PC-9 (cell line): ENCODE measurements at regions not wholly inside any gene's neighbourhood (a gene's known extent, or its start where the extent isn't known, plus 50 kb on each side); places are given as distances from the start of the nearest gene placed in this dataset.

Experiments
- BruUV-seq: library from RNA; stranded (reverse); fragments of 400-500 nt; replicated peaks from 2 replicates; lab custom pipeline; 2021; lab: Mats Ljungman, UMichigan
- CTCF ChIA-PET: fragments of 300-600 bp; sonication (Branson Sonifier 250); formaldehyde crosslinking; loops from one replicate; lab custom pipeline; 2022; ENCODE audit warnings: antibody characterized with exemption; lab: Charles Lee
- POLR2A ChIA-PET: fragments of 300-600 bp; sonication (Branson Sonifier 250); formaldehyde crosslinking; loops from one replicate; lab custom pipeline; 2022; ENCODE audit warnings: antibody characterized with exemption; ENCODE audit not compliant: unreplicated experiment; lab: Charles Lee
- DNase-seq, 2 experiments: peaks; one replicate each; pipeline versions ENCODE4 v3.0.0 to v3.0.0-alpha.2; 2015 to 2022; ENCODE audit warnings: mixed read lengths in 1 of 2
- H2AFZ ChIP-seq: fragments of 200-600 bp; sonication (generic); 2 replicates; pipeline ENCODE4 v1.8.1; 2017; ENCODE audit warnings: antibody characterized with exemption
- H3F3A ChIP-seq: fragments of 200-600 bp; sonication (generic); 2 replicates; pipeline ENCODE4 v1.8.1; 2017; ENCODE audit warnings: antibody characterized with exemption, mild to moderate bottlenecking, low read depth; ENCODE audit not compliant: insufficient read depth
- H3K27ac ChIP-seq: fragments of 200-600 bp; sonication (generic); 2 replicates; pipeline ENCODE4 v1.6.1; 2016; ENCODE audit warnings: mixed run types
- H3K27me3 ChIP-seq: fragments of 200-600 bp; sonication (generic); 2 replicates; pipeline ENCODE4 v1.6.1; 2016; ENCODE audit warnings: low read depth, mixed run types; ENCODE audit not compliant: insufficient read depth
- H3K36me3 ChIP-seq: fragments of 200-600 bp; sonication (generic); 2 replicates; pipeline ENCODE4 v1.6.1; 2016; ENCODE audit warnings: low read depth, mixed run types
- H3K4me1 ChIP-seq: fragments of 200-600 bp; sonication (generic); replicated peaks from 2 replicates; pipeline ENCODE4 v1.6.1; 2016; ENCODE audit warnings: mixed run types; ENCODE audit not compliant: insufficient read depth
- H3K4me2 ChIP-seq: fragments of 200-600 bp; sonication (generic); 2 replicates; pipeline ENCODE4 v1.6.1; 2017; ENCODE audit warnings: mixed run types
- H3K4me3 ChIP-seq: fragments of 200-600 bp; sonication (generic); 2 replicates; pipeline ENCODE4 v1.6.1; 2016; ENCODE audit warnings: mixed run types
- H3K79me2 ChIP-seq: fragments of 200-600 bp; sonication (generic); 2 replicates; pipeline ENCODE4 v1.6.1; 2017; ENCODE audit warnings: low read depth, mixed run types
- H3K9me2 ChIP-seq: fragments of 200-600 bp; sonication (generic); 2 replicates; pipeline ENCODE4 v1.8.1; 2017; ENCODE audit warnings: mild to moderate bottlenecking; ENCODE audit not compliant: insufficient read depth
- H3K9me3 ChIP-seq: fragments of 200-600 bp; sonication (generic); 2 replicates; pipeline ENCODE4 v1.8.1; 2016; ENCODE audit warnings: low read depth; ENCODE audit not compliant: insufficient read depth
- H4K20me1 ChIP-seq: fragments of 200-600 bp; sonication (generic); 2 replicates; pipeline ENCODE4 v1.8.1; 2017; ENCODE audit not compliant: insufficient read depth
- CTCF ChIP-seq: fragments of 200-600 bp; sonication (generic); conservative IDR thresholded peaks from 2 replicates; pipeline ENCODE4 v1.6.1; 2017; ENCODE audit warnings: mixed run types, antibody characterized with exemption, mild to moderate bottlenecking, moderate library complexity
- EZH2 ChIP-seq: fragments of 200-600 bp; sonication (generic); IDR thresholded peaks from 2 replicates; pipeline ENCODE4 v1.8.0; 2017; ENCODE audit warnings: antibody characterized with exemption, low read depth
- intact Hi-C: fragments of 100-400 bp; cut with micrococcal nuclease; formaldehyde crosslinking; loops from one replicate; pipeline ENCODE4 v1.10.0; 2022; ENCODE audit not compliant: unreplicated experiment

- Histone ChIP-seq H3K27me3 (no peaks in the 10 kb centered on the region), H3K4me1 (no peaks in the 10 kb centered on the region), H3K4me2 (no peak overlapping the region), H4K20me1 (no peaks in the 10 kb centered on the region), H2AFZ (no peak overlapping the region), H3K36me3 (no peaks in the 10 kb centered on the region), H3K9me2 (no peaks in the 10 kb centered on the region), H3K9me3 (no peaks in the 10 kb centered on the region), H3K79me2 (no peaks in the 10 kb centered on the region), H3K4me3 (no peak overlapping the region), H3F3A (no peaks in the 10 kb centered on the region), H3K27ac (no peak overlapping the region)
- no TSS peak for BruUV-seq
- intact Hi-C loops: no loop called here
- ChIA-PET POLR2A (no interaction called here), CTCF (no interaction called here)
- TF ChIP-seq CTCF (no peak), EZH2 (no peak)
- no peak for DNase-seq
Observed at GRCh38 chr21:35965699-35966098, 94.6 kb downstream of the SETD4 start.

- POLR2A ChIA-PET: no interaction called here
- no peaks in the 10 kb centered on the region for H3K4me1 ChIP-seq
- no peaks in the 10 kb centered on the region for H3F3A ChIP-seq
- H4K20me1 ChIP-seq: no peaks in the 10 kb centered on the region
- intact Hi-C loops: no loop called here
- no peak for DNase-seq
- no peaks in the 10 kb centered on the region for H3K36me3 ChIP-seq
- H2AFZ ChIP-seq: no peak overlapping the region
- H3K4me3 ChIP-seq: no peak overlapping the region
- no peak overlapping the region for H3K27ac ChIP-seq
- no peaks in the 10 kb centered on the region for H3K27me3 ChIP-seq
- TF ChIP-seq EZH2 (no peak), CTCF (no peak)
- CTCF ChIA-PET: no interaction called here
- no peak overlapping the region for H3K4me2 ChIP-seq
- H3K9me3 ChIP-seq: no peaks in the 10 kb centered on the region
- no TSS peak for BruUV-seq
- H3K79me2 ChIP-seq: no peaks in the 10 kb centered on the region
- no peaks in the 10 kb centered on the region for H3K9me2 ChIP-seq
Observed at GRCh38 chr21:35963920-35964451, 96.3 kb downstream of the SETD4 start.

- Histone ChIP-seq H3K4me3 (no peak overlapping the region), H3K9me3 (no peaks in the 10 kb centered on the region), H3K27ac (no peak overlapping the region), H3K4me2 (no peak overlapping the region), H3K9me2 (no peaks in the 10 kb centered on the region), H3K79me2 (no peaks in the 10 kb centered on the region), H4K20me1 (no peaks in the 10 kb centered on the region), H3K27me3 (no peaks in the 10 kb centered on the region), H3F3A (no peaks in the 10 kb centered on the region), H3K4me1 (no peaks in the 10 kb centered on the region), H3K36me3 (no peaks in the 10 kb centered on the region), H2AFZ (no peak overlapping the region)
- POLR2A ChIA-PET: no interaction called here
- intact Hi-C loops: no loop called here
- CTCF ChIA-PET: no interaction called here
- no TSS peak for BruUV-seq
- DNase-seq: no peak
- TF ChIP-seq CTCF (no peak), EZH2 (no peak)
Observed at GRCh38 chr21:35962917-35963316, 97.4 kb downstream of the SETD4 start.
